HepG2 (cell line): ENCODE measurements at regions not wholly inside any gene's neighbourhood (a gene's known extent, or its start where the extent isn't known, plus 50 kb on each side); places are given as distances from the start of the nearest gene placed in this dataset.

Source experiments
- ATAC-seq: fragments of 200-7000 bp; cut with Tn5 transposase; 3 replicates; pipeline ENCODE4 v1.9.1; 2020; ENCODE audit warnings: mild to moderate bottlenecking, moderate library complexity
- BruUV-seq: library from RNA; stranded (reverse); fragments of 400-500 nt; replicated peaks from 2 replicates; lab custom pipeline; 2021; lab: Mats Ljungman, UMichigan
- CTCF ChIA-PET: fragments of 300-600 bp; formaldehyde crosslinking; extraction: SDS; loops from one replicate; lab custom pipeline; 2021; ENCODE audit warnings: low total read pairs, inconsistent platforms, low intra/inter-chr PET ratio; lab: Yijun Ruan, JAX
- POLR2A ChIA-PET: fragments of 350-600 bp; sonication (Branson Sonifier 250); formaldehyde crosslinking; loops from one replicate; lab custom pipeline; 2020; ENCODE audit warnings: antibody characterized with exemption, inconsistent platforms; lab: Yijun Ruan, JAX
- DNase-seq: peaks from one replicate; pipeline ENCODE4 v3.0.0-alpha.2; 2015; ENCODE audit warnings: low spot score
- FAIRE-seq: peaks from 3 replicates; lab custom pipeline; 2011; peaks lifted over from hg19 to GRCh38; lab: Jason Lieb, UNC
- H2AFZ ChIP-seq: one replicate; pipeline ENCODE4 v1.6.1; 2011; ENCODE audit warnings: low read length, inconsistent platforms
- H3K27ac ChIP-seq: fragments of 300-600 bp; 3 replicates; pipeline ENCODE4 v1.8.0; 2011; ENCODE audit warnings: mixed run types, mild to moderate bottlenecking, mixed read lengths, low read length, inconsistent platforms; ENCODE audit not compliant: insufficient read depth; ENCODE audit errors: extremely low read length
- H3K27me3 ChIP-seq, 2 experiments: fragments of 200-600 bp in 1 of 2; 2 replicates in 1 of 2; 3 replicates in 1 of 2; pipeline versions ENCODE4 v1.6.0 to v1.8.0; 2011; ENCODE audit warnings: low read length in 2 of 2, mild to moderate bottlenecking in 2 of 2, moderate library complexity in 2 of 2, inconsistent platforms in 1 of 2; ENCODE audit not compliant: insufficient read depth in 2 of 2, control insufficient read depth in 1 of 2
- H3K36me3 ChIP-seq, 2 experiments: fragments of 200-600 bp in 1 of 2; replicated peaks in 1 of 2; 2 replicates in 1 of 2; 3 replicates in 1 of 2; pipeline versions ENCODE4 v1.5.1 to v1.8.0; 2011; ENCODE audit warnings: low read length in 2 of 2, inconsistent platforms in 1 of 2; ENCODE audit not compliant: insufficient read depth in 2 of 2, control insufficient read depth in 1 of 2
- H3K4me1 ChIP-seq: 2 replicates; pipeline ENCODE4 v1.5.1; 2012; ENCODE audit warnings: low read length, inconsistent platforms; ENCODE audit not compliant: insufficient read depth
- H3K4me2 ChIP-seq: 2 replicates; pipeline ENCODE4 v1.6.0; 2011; ENCODE audit warnings: low read depth, low read length, inconsistent platforms
- H3K4me3 ChIP-seq, 3 experiments: fragments of 200-600 bp in 1 of 3; sonication (generic), shearing (Covaris generic) in 1 of 3; replicated peaks in 1 of 3; 2 replicates each; pipeline ENCODE4 v1.5.1; 2011 to 2016; ENCODE audit warnings: low read length in 3 of 3, inconsistent platforms in 2 of 3, low read depth in 2 of 3, mild to moderate bottlenecking in 2 of 3, control low read depth in 1 of 3, mixed read lengths in 1 of 3; ENCODE audit not compliant: insufficient read depth in 1 of 3
- H3K79me2 ChIP-seq: one replicate; pipeline ENCODE4 v1.6.1; 2011; ENCODE audit warnings: low read length, inconsistent platforms; ENCODE audit not compliant: insufficient read depth
- H3K9ac ChIP-seq: 2 replicates; pipeline ENCODE4 v1.6.0; 2011; ENCODE audit warnings: mild to moderate bottlenecking, low read depth, low read length, inconsistent platforms; ENCODE audit not compliant: insufficient read depth
- H3K9me3 ChIP-seq: 2 replicates; pipeline ENCODE4 v1.5.1; 2012; ENCODE audit warnings: mild to moderate bottlenecking, low read length
- H4K20me1 ChIP-seq: 2 replicates; pipeline ENCODE4 v1.6.0; 2011; ENCODE audit warnings: inconsistent platforms, mild to moderate bottlenecking, low read length, moderate library complexity; ENCODE audit not compliant: insufficient read depth
- ELF3 ChIP-seq: IDR thresholded peaks from 2 replicates; pipeline ENCODE4 v1.6.1; 2016; ENCODE audit warnings: missing genetic modification reagents, missing compliant biosample characterization
- ETV5 ChIP-seq: IDR thresholded peaks from 2 replicates; pipeline ENCODE4 v1.6.1; 2018; ENCODE audit warnings: missing biosample characterization, missing genetic modification reagents, inconsistent platforms, borderline replicate concordance
- KDM5A ChIP-seq: fragments of 200-600 bp; sonication (generic); IDR thresholded peaks from 2 replicates; pipeline ENCODE4 v1.7.0; 2018; ENCODE audit warnings: antibody characterized with exemption, mild to moderate bottlenecking, low read length, borderline replicate concordance
- SOX13 ChIP-seq, 3 experiments: fragments of 450-650 bp in 1 of 3; sonication (generic) in 1 of 3; formaldehyde crosslinking in 1 of 3; IDR thresholded peaks in 2 of 3; conservative IDR thresholded peaks in 1 of 3; 2 replicates each; pipeline versions ENCODE4 v1.5.0 to v1.6.1; 2016 to 2020; ENCODE audit warnings: antibody characterized with exemption in 1 of 3, mild to moderate bottlenecking in 1 of 3, missing compliant biosample characterization in 1 of 3, missing genetic modification reagents in 1 of 3, moderate library complexity in 1 of 3
- TEAD3 ChIP-seq: optimal IDR thresholded peaks from 2 replicates; pipeline ENCODE3; 2016; ENCODE audit warnings: borderline replicate concordance
- ZMYM3 ChIP-seq: sonication (generic); formaldehyde crosslinking; IDR thresholded peaks from 2 replicates; pipeline ENCODE4 v1.5.1; 2020; ENCODE audit warnings: mild to moderate bottlenecking, missing genetic modification reagents
- ZNF12 ChIP-seq: sonication (generic); formaldehyde crosslinking; IDR thresholded peaks from 2 replicates; pipeline ENCODE4 v1.5.0; 2020; ENCODE audit warnings: missing genetic modification reagents
- ZNF235 ChIP-seq: sonication (generic); formaldehyde crosslinking; IDR thresholded peaks from 2 replicates; pipeline ENCODE4 v1.8.1; 2023; ENCODE audit warnings: mild to moderate bottlenecking, missing genetic modification reagents, borderline replicate concordance
- ZNF460 ChIP-seq: sonication (generic); formaldehyde crosslinking; IDR thresholded peaks from 2 replicates; pipeline ENCODE4 v1.5.1; 2020; ENCODE audit warnings: missing genetic modification reagents, mild to moderate bottlenecking, borderline replicate concordance
- ZNF747 ChIP-seq: sonication (generic); formaldehyde crosslinking; IDR thresholded peaks from 2 replicates; pipeline ENCODE4 v1.8.1; 2023; ENCODE audit warnings: missing genetic modification reagents, mild to moderate bottlenecking, borderline replicate concordance
- ZNF768 ChIP-seq: sonication (generic); formaldehyde crosslinking; IDR thresholded peaks from 2 replicates; pipeline ENCODE4 v1.4.0; 2020; ENCODE audit warnings: missing genetic modification reagents
- WGBS: methylation state at CpG from one replicate; pipeline ENCODE4 v1.1.6; 2017; ENCODE audit warnings: low lambda C conversion rate; 5-methylcytosine and 5-hydroxymethylcytosine counted together
- in situ Hi-C: cut with HindIII; loops from 2 replicates; pipeline ENCODE4 v1.10.0; 2017; ENCODE audit warnings: low pct_unique_long_range_greater_than_20kb; ENCODE audit not compliant: extremely low pct_ligation_motif_present
- intact Hi-C: fragments of 100-400 bp; cut with micrococcal nuclease; formaldehyde crosslinking; loops from one replicate; pipeline ENCODE4 v1.10.0; 2022; ENCODE audit not compliant: unreplicated experiment
- TF ChIP-seq, protein P1 (sequence below): sonication (generic); formaldehyde crosslinking; IDR thresholded peaks from 2 replicates; pipeline ENCODE4 v1.4.0; 2020; ENCODE audit warnings: low read depth, mild to moderate bottlenecking, missing genetic modification reagents
- TF ChIP-seq, protein P2 (sequence below): sonication (generic); formaldehyde crosslinking; IDR thresholded peaks from 2 replicates; pipeline ENCODE4 v1.4.0; 2020; ENCODE audit warnings: mild to moderate bottlenecking, missing genetic modification reagents, borderline replicate concordance
- TF ChIP-seq, protein P3 (sequence below): sonication (generic); formaldehyde crosslinking; conservative IDR thresholded peaks from 2 replicates; pipeline ENCODE4 v1.8.0; 2022; ENCODE audit warnings: low read depth, missing genetic modification reagents

DNA sequence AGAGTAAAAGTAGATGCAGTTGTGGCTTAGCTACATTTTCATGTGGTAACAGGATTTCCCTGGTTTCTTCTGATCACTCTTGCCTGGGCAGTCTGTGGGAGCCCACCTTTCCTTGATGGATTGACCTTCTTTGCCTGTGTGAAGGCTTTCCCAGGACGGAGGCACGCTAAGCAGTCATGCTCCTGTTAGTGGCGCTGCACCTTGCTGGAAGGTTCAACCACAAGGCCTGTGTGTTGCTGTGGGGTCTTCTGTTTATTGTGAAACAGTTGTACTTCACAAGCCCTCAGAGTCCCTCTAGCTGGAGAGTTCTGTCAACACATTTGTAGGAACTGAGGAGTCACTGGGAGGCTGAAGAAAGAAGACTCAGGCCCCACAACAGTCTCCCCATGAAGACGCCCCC lies 402.0 kb downstream of the IRX1 start:
- no peak overlapping the region for H3K27ac ChIP-seq
- no peak overlapping the region for H3K4me3 ChIP-seq
- BruUV-seq: no TSS peak
- no peaks in the 10 kb centered on the region for H3K4me1 ChIP-seq
- in situ Hi-C loops: no loop called here
- POLR2A ChIA-PET: no interaction called here
- DNase-seq: no peak
- TF ChIP-seq KDM5A (no peak), ZNF747 (CRISPR knock-in tag) (no peak), ZMYM3 (CRISPR knock-in tag) (no peak)
- TF ChIP-seq, all 625 proteins: peak for 0
- H3K36me3 ChIP-seq: no peaks in the 10 kb centered on the region
- no peaks in the 10 kb centered on the region for H4K20me1 ChIP-seq
- CTCF ChIA-PET: no interaction called here
- WGBS: 0% methylated on average over 1 of the region's 4 CpGs
- H3K9me3 ChIP-seq: peaks cover 97% of the 10 kb centered on the region
- no peak overlapping the region for H3K9ac ChIP-seq
- ATAC-seq (no peak), FAIRE-seq (no peak)
- intact Hi-C loops: no loop called here
- no peaks in the 10 kb centered on the region for H3K79me2 ChIP-seq
- H3K27me3 ChIP-seq: no peaks in the 10 kb centered on the region
- H2AFZ ChIP-seq: no peak overlapping the region
- no peak overlapping the region for H3K4me2 ChIP-seq

DNA sequence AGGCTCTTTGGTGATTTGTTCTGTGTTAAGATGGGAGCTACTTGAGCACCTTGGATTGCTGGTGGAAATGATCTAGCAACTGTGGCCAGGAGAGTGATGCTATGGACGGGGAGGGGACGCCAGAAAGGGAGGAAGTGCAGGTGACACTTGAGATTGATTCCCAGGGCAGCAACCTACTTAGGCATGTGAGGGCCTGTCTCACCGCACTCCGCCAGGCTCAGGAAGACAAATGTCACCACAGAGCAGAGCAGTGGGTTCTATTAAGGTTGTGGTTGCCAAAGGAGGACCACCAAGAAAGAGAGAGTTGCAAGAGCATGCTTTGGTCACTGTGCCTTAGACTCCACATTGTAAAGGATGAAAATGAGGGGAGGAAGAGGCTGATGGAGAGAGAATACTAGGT lies 404.3 kb downstream of the IRX1 start:
- Histone ChIP-seq H3K27me3 (no peaks in the 10 kb centered on the region), H3K4me3 (no peak overlapping the region), H3K9me3 (peaks cover 96% of the 10 kb centered on the region), H3K4me1 (no peaks in the 10 kb centered on the region), H3K4me2 (no peak overlapping the region), H2AFZ (no peak overlapping the region), H3K9ac (no peak overlapping the region), H3K36me3 (no peaks in the 10 kb centered on the region), H4K20me1 (no peaks in the 10 kb centered on the region), H3K79me2 (no peaks in the 10 kb centered on the region), H3K27ac (no peak overlapping the region)
- 0% methylated on average over 4 of the region's 4 CpGs for WGBS
- in situ Hi-C loops: no loop called here
- DNase-seq (no peak), ATAC-seq (no peak), FAIRE-seq (no peak)
- no TSS peak for BruUV-seq
- intact Hi-C loops: no loop called here
- ChIA-PET POLR2A (no interaction called here), CTCF (no interaction called here)
- no peak for TF ChIP-seq SOX13 (IDR thresholded peaks at IDR 0.05)
- no peak for TF ChIP-seq SOX13 (CRISPR knock-in tag; conservative IDR thresholded peaks at IDR 0.05 in 1 of 2, IDR thresholded peaks at IDR 0.05 in 1 of 2)
- TF ChIP-seq ZNF460: no peak
- no peak for TF ChIP-seq ZNF12 (CRISPR knock-in tag)
- TF ChIP-seq, protein P1, sequence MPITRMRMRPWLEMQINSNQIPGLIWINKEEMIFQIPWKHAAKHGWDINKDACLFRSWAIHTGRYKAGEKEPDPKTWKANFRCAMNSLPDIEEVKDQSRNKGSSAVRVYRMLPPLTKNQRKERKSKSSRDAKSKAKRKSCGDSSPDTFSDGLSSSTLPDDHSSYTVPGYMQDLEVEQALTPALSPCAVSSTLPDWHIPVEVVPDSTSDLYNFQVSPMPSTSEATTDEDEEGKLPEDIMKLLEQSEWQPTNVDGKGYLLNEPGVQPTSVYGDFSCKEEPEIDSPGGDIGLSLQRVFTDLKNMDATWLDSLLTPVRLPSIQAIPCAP (CRISPR knock-in tag): no peak
- TF ChIP-seq, protein P2, sequence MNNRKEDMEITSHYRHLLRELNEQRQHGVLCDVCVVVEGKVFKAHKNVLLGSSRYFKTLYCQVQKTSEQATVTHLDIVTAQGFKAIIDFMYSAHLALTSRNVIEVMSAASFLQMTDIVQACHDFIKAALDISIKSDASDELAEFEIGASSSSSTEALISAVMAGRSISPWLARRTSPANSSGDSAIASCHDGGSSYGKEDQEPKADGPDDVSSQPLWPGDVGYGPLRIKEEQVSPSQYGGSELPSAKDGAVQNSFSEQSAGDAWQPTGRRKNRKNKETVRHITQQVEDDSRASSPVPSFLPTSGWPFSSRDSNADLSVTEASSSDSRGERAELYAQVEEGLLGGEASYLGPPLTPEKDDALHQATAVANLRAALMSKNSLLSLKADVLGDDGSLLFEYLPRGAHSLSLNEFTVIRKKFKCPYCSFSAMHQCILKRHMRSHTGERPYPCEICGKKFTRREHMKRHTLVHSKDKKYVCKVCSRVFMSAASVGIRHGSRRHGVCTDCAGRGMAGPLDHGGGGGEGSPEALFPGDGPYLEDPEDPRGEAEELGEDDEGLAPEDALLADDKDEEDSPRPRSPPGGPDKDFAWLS (CRISPR knock-in tag): no peak
- no peak for TF ChIP-seq ZNF235
- TF ChIP-seq ZNF768 (CRISPR knock-in tag): no peak
- no peak for TF ChIP-seq ELF3 (CRISPR knock-in tag)
- no peak for TF ChIP-seq ETV5
- TF ChIP-seq, protein P3, sequence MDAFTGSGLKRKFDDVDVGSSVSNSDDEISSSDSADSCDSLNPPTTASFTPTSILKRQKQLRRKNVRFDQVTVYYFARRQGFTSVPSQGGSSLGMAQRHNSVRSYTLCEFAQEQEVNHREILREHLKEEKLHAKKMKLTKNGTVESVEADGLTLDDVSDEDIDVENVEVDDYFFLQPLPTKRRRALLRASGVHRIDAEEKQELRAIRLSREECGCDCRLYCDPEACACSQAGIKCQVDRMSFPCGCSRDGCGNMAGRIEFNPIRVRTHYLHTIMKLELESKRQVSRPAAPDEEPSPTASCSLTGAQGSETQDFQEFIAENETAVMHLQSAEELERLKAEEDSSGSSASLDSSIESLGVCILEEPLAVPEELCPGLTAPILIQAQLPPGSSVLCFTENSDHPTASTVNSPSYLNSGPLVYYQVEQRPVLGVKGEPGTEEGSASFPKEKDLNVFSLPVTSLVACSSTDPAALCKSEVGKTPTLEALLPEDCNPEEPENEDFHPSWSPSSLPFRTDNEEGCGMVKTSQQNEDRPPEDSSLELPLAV: no peak
- TF ChIP-seq TEAD3 (CRISPR knock-in tag): no peak
